Fibroblast of skin of abdomen (primary cell): ENCODE measurements at regions not wholly inside any gene's neighbourhood (a gene's known extent, or its start where the extent isn't known, plus 50 kb on each side); places are given as distances from the start of the nearest gene placed in this dataset.
"Not testable (repeated sequence)": the region's sequence is repeated elsewhere in the genome, so short reads cannot be mapped to it uniquely, and the experiment has no call there.

ENCODE experiments used
- DNase-seq: peaks from one replicate; pipeline ENCODE4 v3.0.0-alpha.2; 2013

GRCh38 chr2:167575276-167575675, 672.1 kb downstream of the STK39 start:
- DNase-seq = no peak

- no peak for DNase-seq
Observed at GRCh38 chr2:167572883-167573619, 674.3 kb downstream of the STK39 start.

- no peak for DNase-seq
Observed at GRCh38 chr2:167570370-167570769, 677.0 kb downstream of the STK39 start.

- DNase-seq = not testable (repeated sequence)
Observed at GRCh38 chr2:167563885-167564619, 675.8 kb downstream of the XIRP2 start.

GRCh38 chr2:167558272-167558991, 670.2 kb downstream of the XIRP2 start:
- DNase-seq = not testable (repeated sequence)

- no peak for DNase-seq
Observed at GRCh38 chr2:167555098-167555720, 666.9 kb downstream of the XIRP2 start.

- no peak for DNase-seq
Observed at GRCh38 chr2:167553635-167554034, 665.4 kb downstream of the XIRP2 start.

- DNase-seq = no peak
Observed at GRCh38 chr2:167551416-167551815, 663.1 kb downstream of the XIRP2 start.

GRCh38 chr2:167550448-167550847, 662.2 kb downstream of the XIRP2 start:
- peak; percentile 18 for DNase-seq

GRCh38 chr2:167548396-167548795, 660.1 kb downstream of the XIRP2 start:
- no peak for DNase-seq

- no peak for DNase-seq
Observed at GRCh38 chr2:167544602-167545001, 656.3 kb downstream of the XIRP2 start.

GRCh38 chr2:167543721-167544120, 655.4 kb downstream of the XIRP2 start:
- no peak for DNase-seq

- DNase-seq = no peak
Observed at GRCh38 chr2:167537743-167538142, 649.5 kb downstream of the XIRP2 start.

GRCh38 chr2:167534443-167534842, 646.2 kb downstream of the XIRP2 start:
- peak; percentile 4 for DNase-seq

- no peak for DNase-seq
Observed at GRCh38 chr2:167524786-167525185, 636.5 kb downstream of the XIRP2 start.

- peak; percentile 12 for DNase-seq
Observed at GRCh38 chr2:167510071-167510759, 621.9 kb downstream of the XIRP2 start.

GRCh38 chr2:167509586-167509985, 621.3 kb downstream of the XIRP2 start:
- peak; percentile 85 for DNase-seq

- DNase-seq = no peak
Observed at GRCh38 chr2:167508709-167509108, 620.4 kb downstream of the XIRP2 start.

GRCh38 chr2:167506395-167506794, 618.1 kb downstream of the XIRP2 start:
- DNase-seq = peak; percentile 61

- DNase-seq = no peak
Observed at GRCh38 chr2:167504695-167505094, 616.4 kb downstream of the XIRP2 start.

GRCh38 chr2:167504061-167504460, 615.8 kb downstream of the XIRP2 start:
- no peak for DNase-seq

GRCh38 chr2:167501618-167502017, 613.3 kb downstream of the XIRP2 start:
- DNase-seq = no peak
